Astrocyte (in vitro differentiated cells and primary cell): ENCODE measurements at regions not wholly inside any gene's neighbourhood (a gene's known extent, or its start where the extent isn't known, plus 50 kb on each side); places are given as distances from the start of the nearest gene placed in this dataset.

ENCODE experiments used
- EZH2 ChIP-seq: IDR thresholded peaks from 2 replicates; pipeline ENCODE4 v1.6.1; 2012; ENCODE audit warnings: mild to moderate bottlenecking, low read length, inconsistent platforms; ENCODE audit not compliant: insufficient read depth
- TF ChIP-seq, protein P1 (sequence below): IDR thresholded peaks from 2 replicates; pipeline ENCODE4 v1.5.1; 2011; ENCODE audit warnings: low read depth, mild to moderate bottlenecking, inconsistent platforms, low read length, moderate library complexity; ENCODE audit not compliant: insufficient read depth

DNA sequence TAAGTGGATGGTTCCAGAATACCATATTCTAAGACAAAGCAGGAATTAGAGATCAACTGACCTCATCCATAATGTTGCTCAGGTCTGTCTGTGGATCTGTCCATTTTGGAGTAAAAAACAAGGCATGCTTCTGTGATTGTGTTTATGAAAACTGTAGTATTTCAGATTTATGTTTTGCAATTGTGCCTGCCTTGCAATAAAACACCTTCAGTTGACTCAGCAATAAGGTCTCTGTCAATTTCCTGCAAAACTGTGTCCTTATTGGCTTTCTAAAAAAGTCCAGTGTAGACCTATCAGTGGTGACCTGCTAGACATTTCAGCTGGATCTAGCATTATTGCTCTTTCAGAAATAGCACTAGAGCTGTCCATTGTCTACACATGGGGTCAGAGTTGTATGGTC is 409.5 kb upstream of the AZI2 start:
- TF ChIP-seq, protein P1, sequence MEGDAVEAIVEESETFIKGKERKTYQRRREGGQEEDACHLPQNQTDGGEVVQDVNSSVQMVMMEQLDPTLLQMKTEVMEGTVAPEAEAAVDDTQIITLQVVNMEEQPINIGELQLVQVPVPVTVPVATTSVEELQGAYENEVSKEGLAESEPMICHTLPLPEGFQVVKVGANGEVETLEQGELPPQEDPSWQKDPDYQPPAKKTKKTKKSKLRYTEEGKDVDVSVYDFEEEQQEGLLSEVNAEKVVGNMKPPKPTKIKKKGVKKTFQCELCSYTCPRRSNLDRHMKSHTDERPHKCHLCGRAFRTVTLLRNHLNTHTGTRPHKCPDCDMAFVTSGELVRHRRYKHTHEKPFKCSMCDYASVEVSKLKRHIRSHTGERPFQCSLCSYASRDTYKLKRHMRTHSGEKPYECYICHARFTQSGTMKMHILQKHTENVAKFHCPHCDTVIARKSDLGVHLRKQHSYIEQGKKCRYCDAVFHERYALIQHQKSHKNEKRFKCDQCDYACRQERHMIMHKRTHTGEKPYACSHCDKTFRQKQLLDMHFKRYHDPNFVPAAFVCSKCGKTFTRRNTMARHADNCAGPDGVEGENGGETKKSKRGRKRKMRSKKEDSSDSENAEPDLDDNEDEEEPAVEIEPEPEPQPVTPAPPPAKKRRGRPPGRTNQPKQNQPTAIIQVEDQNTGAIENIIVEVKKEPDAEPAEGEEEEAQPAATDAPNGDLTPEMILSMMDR = no peak
- no peak for TF ChIP-seq EZH2
